ENCODE measurements at regions not wholly inside any gene's neighbourhood (a gene's known extent, or its start where the extent isn't known, plus 50 kb on each side); places are given as distances from the start of the nearest gene placed in this dataset.

DNA sequence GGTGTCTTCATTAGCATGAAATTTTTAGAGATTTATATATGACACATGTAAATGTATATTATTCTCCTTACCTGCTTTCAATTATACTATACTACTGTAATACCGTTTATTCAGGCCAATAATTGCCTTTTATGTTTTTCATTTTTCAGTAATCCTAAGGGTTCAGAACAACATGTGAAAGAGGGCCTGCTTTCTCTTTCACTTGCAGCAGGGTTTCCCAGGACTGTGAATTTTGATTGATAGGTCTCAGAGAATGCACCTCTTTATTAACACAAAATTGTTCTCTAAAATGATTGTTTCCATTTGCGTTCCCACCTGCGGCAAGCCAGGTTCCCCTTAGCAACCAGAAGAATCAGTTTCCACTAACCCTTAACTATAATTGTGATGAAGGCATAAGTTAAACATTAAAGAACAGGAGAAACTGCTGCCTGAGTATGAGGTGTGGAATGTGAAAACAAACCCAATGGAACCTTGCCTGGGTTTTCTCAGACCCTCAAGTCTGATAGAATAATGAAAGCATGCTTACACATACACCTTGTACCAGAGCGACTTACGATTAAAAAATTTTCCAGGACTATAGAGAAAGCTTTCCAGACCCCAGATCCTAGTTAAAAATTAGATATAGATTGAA, 1591.2 kb upstream of the LRRTM1 start:
- Mint-ChIP-seq H3K9me3 (peaks cover 13 to 24% of the 10 kb centered on the region in 2 donors), H3K4me1 (no peaks in the 10 kb centered on the region), H3K4me3 (no peak overlapping the region), H3K27ac (no peak overlapping the region), H3K27me3 (ENCODE audit: low read depth in 2 of 2) (no peaks in the 10 kb centered on the region), H3K36me3 (no peaks in the 10 kb centered on the region)
- whole genome bisulfite sequencing (ENCODE audit: insufficient coverage) = no CpG with 5 or more reads among the region's 5 CpGs
- DNase-seq (no peak), ATAC-seq (no peak)
- Histone ChIP-seq H3K27me3 (ENCODE audit: control insufficient read depth, insufficient read depth, low read length) (no peaks in the 10 kb centered on the region), H3K9me3 (ENCODE audit: control insufficient read depth, insufficient read depth, low read length) (no peaks in the 10 kb centered on the region), H3K4me3 (ENCODE audit: low read length) (no peak overlapping the region), H3K27ac (ENCODE audit: low read length) (no peak overlapping the region), H3K4me1 (ENCODE audit: control insufficient read depth, insufficient read depth, low read length) (no peaks in the 10 kb centered on the region), H3K36me3 (ENCODE audit: control insufficient read depth, insufficient read depth, low read length) (no peaks in the 10 kb centered on the region)
- intact Hi-C loops (cut with micrococcal nuclease) = no loop called here
- TF ChIP-seq, protein P1, sequence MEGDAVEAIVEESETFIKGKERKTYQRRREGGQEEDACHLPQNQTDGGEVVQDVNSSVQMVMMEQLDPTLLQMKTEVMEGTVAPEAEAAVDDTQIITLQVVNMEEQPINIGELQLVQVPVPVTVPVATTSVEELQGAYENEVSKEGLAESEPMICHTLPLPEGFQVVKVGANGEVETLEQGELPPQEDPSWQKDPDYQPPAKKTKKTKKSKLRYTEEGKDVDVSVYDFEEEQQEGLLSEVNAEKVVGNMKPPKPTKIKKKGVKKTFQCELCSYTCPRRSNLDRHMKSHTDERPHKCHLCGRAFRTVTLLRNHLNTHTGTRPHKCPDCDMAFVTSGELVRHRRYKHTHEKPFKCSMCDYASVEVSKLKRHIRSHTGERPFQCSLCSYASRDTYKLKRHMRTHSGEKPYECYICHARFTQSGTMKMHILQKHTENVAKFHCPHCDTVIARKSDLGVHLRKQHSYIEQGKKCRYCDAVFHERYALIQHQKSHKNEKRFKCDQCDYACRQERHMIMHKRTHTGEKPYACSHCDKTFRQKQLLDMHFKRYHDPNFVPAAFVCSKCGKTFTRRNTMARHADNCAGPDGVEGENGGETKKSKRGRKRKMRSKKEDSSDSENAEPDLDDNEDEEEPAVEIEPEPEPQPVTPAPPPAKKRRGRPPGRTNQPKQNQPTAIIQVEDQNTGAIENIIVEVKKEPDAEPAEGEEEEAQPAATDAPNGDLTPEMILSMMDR (IDR thresholded peaks at IDR 0.05) = no peak

DNA sequence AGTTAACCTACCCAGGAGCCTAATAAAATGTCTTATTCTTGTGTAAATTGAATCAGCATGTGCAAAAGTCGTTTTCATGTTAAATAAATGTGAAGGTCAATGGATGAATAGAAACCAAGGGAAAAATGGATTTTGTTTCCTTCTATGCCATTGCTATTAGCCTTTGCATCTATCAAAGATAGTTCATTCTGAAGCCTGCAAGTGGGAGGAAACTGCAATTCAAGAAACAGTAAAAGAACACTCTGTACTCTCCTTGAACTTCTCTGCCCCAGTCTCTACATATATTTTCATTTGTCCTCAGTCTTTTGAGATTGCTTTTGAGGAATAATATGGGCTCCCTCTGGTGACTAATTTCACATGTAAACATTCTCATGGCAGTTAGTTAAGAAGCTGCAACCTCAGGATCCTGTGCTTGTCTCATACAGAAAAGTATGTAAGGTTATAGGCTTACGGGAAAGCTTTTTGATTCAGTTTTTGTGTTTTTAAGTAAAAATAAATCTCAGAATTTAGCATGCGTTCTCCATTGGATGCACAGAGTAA, 1590.0 kb upstream of the LRRTM1 start:
- intact Hi-C loops (cut with micrococcal nuclease) = no loop called here
- Histone ChIP-seq H3K27ac (ENCODE audit: low read length) (no peak overlapping the region), H3K4me1 (ENCODE audit: control insufficient read depth, insufficient read depth, low read length) (no peaks in the 10 kb centered on the region), H3K27me3 (ENCODE audit: control insufficient read depth, insufficient read depth, low read length) (no peaks in the 10 kb centered on the region), H3K4me3 (ENCODE audit: low read length) (no peak overlapping the region), H3K36me3 (ENCODE audit: control insufficient read depth, insufficient read depth, low read length) (no peaks in the 10 kb centered on the region), H3K9me3 (ENCODE audit: control insufficient read depth, insufficient read depth, low read length) (no peaks in the 10 kb centered on the region)
- no peak overlapping the region for H3K27ac Mint-ChIP-seq
- no peaks in the 10 kb centered on the region for H3K27me3 Mint-ChIP-seq (ENCODE audit: low read depth in 2 of 2)
- H3K4me3 Mint-ChIP-seq = no peak overlapping the region
- DNase-seq (no peak), ATAC-seq (no peak)
- H3K36me3 Mint-ChIP-seq = no peaks in the 10 kb centered on the region
- TF ChIP-seq, protein P1 (IDR thresholded peaks at IDR 0.05) = no peak
- peaks cover 13 to 27% of the 10 kb centered on the region in 2 donors for H3K9me3 Mint-ChIP-seq
- no peaks in the 10 kb centered on the region for H3K4me1 Mint-ChIP-seq
- WGBS (ENCODE audit: insufficient coverage) = no CpG with 5 or more reads among the region's 3 CpGs

DNA sequence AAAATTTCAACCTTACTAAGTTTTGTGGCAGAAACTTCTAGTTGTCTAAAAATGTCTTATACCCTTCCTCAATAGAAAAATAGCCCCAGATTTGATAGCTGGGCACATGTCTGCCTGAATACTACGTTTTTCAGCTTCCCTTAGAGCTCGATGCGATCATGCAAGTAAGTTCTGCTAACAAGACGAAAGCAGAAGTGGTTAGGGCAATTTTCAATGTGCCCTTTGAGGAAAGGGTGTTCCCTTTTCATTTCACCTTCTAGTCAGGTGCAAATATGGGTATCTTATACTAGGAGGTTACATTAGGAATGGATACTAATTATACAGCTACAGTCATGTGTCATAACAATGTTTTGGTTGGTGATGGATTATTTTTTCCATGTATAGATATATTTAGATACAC, 1572.1 kb upstream of the LRRTM1 start:
- no peak overlapping the region for H3K4me3 Mint-ChIP-seq
- no peak overlapping the region for H3K27ac Mint-ChIP-seq
- no peaks in the 10 kb centered on the region for H3K36me3 ChIP-seq (ENCODE audit: control insufficient read depth, insufficient read depth, low read length)
- no peaks in the 10 kb centered on the region for H3K4me1 ChIP-seq (ENCODE audit: control insufficient read depth, insufficient read depth, low read length)
- TF ChIP-seq, protein P1 (IDR thresholded peaks at IDR 0.05) = no peak
- H3K36me3 Mint-ChIP-seq = no peaks in the 10 kb centered on the region
- 2% methylated on average over 4 of the region's 4 CpGs for WGBS (ENCODE audit: insufficient coverage)
- H3K27ac ChIP-seq (ENCODE audit: low read length) = no peak overlapping the region
- no peaks in the 10 kb centered on the region for H3K4me1 Mint-ChIP-seq
- H3K27me3 ChIP-seq (ENCODE audit: control insufficient read depth, insufficient read depth, low read length) = no peaks in the 10 kb centered on the region
- peaks cover 7 to 20% of the 10 kb centered on the region in 2 donors for H3K9me3 Mint-ChIP-seq
- H3K4me3 ChIP-seq (ENCODE audit: low read length) = no peak overlapping the region
- no peak for ATAC-seq
- intact Hi-C loops (cut with micrococcal nuclease) = no loop called here
- H3K9me3 ChIP-seq (ENCODE audit: control insufficient read depth, insufficient read depth, low read length) = no peaks in the 10 kb centered on the region
- no peak for DNase-seq
- no peaks in the 10 kb centered on the region for H3K27me3 Mint-ChIP-seq (ENCODE audit: low read depth in 2 of 2)

DNA sequence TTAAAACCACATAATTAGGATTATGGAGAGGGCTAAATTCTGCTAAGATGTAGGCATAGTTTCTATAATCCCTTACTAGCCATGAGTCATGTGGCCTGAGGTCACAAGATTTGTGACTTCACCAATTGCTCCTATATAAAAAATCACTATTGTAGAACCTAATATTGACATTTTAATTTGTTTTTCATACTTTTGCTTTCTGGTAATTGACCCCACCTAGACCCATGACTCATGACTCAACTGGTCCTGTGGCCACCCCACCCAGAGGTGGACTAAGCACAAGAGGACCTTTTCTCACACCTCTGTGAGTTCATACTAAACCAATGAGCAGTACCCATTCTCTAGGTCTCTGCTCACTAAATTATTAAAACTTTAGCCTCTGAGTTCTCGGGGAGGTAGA, 1567.5 kb upstream of the LRRTM1 start:
- no CpG with 5 or more reads among the region's 1 CpG for WGBS (ENCODE audit: insufficient coverage)

More for the DNA sequence above, 1567.5 kb upstream of the LRRTM1 start:
- no peaks in the 10 kb centered on the region for H3K27me3 Mint-ChIP-seq (ENCODE audit: low read depth in 2 of 2)
- TF ChIP-seq, protein P1 (IDR thresholded peaks at IDR 0.05) = no peak
- Histone ChIP-seq H3K9me3 (ENCODE audit: control insufficient read depth, insufficient read depth, low read length) (peaks cover 3% of the 10 kb centered on the region), H3K27ac (ENCODE audit: low read length) (no peak overlapping the region), H3K27me3 (ENCODE audit: control insufficient read depth, insufficient read depth, low read length) (no peaks in the 10 kb centered on the region), H3K4me3 (ENCODE audit: low read length) (no peak overlapping the region), H3K4me1 (ENCODE audit: control insufficient read depth, insufficient read depth, low read length) (no peaks in the 10 kb centered on the region), H3K36me3 (ENCODE audit: control insufficient read depth, insufficient read depth, low read length) (no peaks in the 10 kb centered on the region)
- no peak overlapping the region for H3K27ac Mint-ChIP-seq
- ATAC-seq (no peak), DNase-seq (no peak)
- no peaks in the 10 kb centered on the region for H3K36me3 Mint-ChIP-seq
- intact Hi-C loops (cut with micrococcal nuclease) = no loop called here
- H3K4me1 Mint-ChIP-seq = no peaks in the 10 kb centered on the region
- H3K4me3 Mint-ChIP-seq = no peak overlapping the region
- peaks cover 9 to 14% of the 10 kb centered on the region in 2 donors for H3K9me3 Mint-ChIP-seq

All from natural killer cell (primary cell).